A549 (cell line): ENCODE measurements at regions not wholly inside any gene's neighbourhood (a gene's known extent, or its start where the extent isn't known, plus 50 kb on each side); places are given as distances from the start of the nearest gene placed in this dataset.
"Not testable (repeated sequence)": the region's sequence is repeated elsewhere in the genome, so short reads cannot be mapped to it uniquely, and the experiment has no call there.

Experiments
- BHLHE40 ChIP-seq: IDR thresholded peaks from 2 replicates; pipeline ENCODE4 v1.6.1; 2012; ENCODE audit warnings: low read depth, low read length, inconsistent platforms
- CHD4 ChIP-seq: fragments of 200-600 bp; sonication (generic); IDR thresholded peaks from 2 replicates; pipeline ENCODE4 v1.6.1; 2016; ENCODE audit warnings: antibody characterized with exemption, mild to moderate bottlenecking, borderline replicate concordance
- ESRRA ChIP-seq: fragments of 150-350 bp; IDR thresholded peaks from 2 replicates; pipeline ENCODE4 v1.6.1; 2014; ENCODE audit warnings: mild to moderate bottlenecking, low read length, borderline replicate concordance
- HOXA7 ChIP-seq: fragments of 250-450 bp; sonication (Bioruptor Pico); IDR thresholded peaks from 2 replicates; pipeline ENCODE4 v1.5.0; 2020; ENCODE audit warnings: mild to moderate bottlenecking, moderate library complexity
- NPAS2 ChIP-seq: fragments of 250-450 bp; sonication (Bioruptor Pico); IDR thresholded peaks from 2 replicates; pipeline ENCODE4 v1.8.0; 2022; ENCODE audit warnings: mild to moderate bottlenecking, moderate library complexity, borderline replicate concordance
- PHF8 ChIP-seq: fragments of 200-600 bp; sonication (generic); IDR thresholded peaks from 2 replicates; pipeline ENCODE4 v1.6.1; 2016; ENCODE audit warnings: low read depth, mild to moderate bottlenecking, antibody characterized with exemption, moderate library complexity, borderline replicate concordance
- RARB ChIP-seq: fragments of 250-450 bp; sonication (Bioruptor Pico); IDR thresholded peaks from 2 replicates; pipeline ENCODE4 v1.8.0; 2021; ENCODE audit warnings: mild to moderate bottlenecking, moderate library complexity
- RFX5 ChIP-seq: fragments of 450-650 bp; IDR thresholded peaks from 2 replicates; pipeline ENCODE4 v1.7.1; 2014; ENCODE audit warnings: antibody characterized with exemption, mild to moderate bottlenecking, moderate library complexity
- SMC3 ChIP-seq: fragments of >200 bp; sonication (Bioruptor Twin); formaldehyde crosslinking; IDR thresholded peaks from 3 replicates; pipeline ENCODE4 v1.6.1; 2018; ENCODE audit warnings: inconsistent platforms
- SREBF2 ChIP-seq: fragments of 450-650 bp; IDR thresholded peaks from 2 replicates; pipeline ENCODE4 v1.6.1; 2014; ENCODE audit warnings: mild to moderate bottlenecking, moderate library complexity
- TP53 ChIP-seq: fragments of 250-450 bp; sonication (Bioruptor Pico); IDR thresholded peaks from 2 replicates; pipeline ENCODE4 v1.5.0; 2021; ENCODE audit warnings: mild to moderate bottlenecking, moderate library complexity
- TF ChIP-seq, protein P1 (sequence below): fragments of >200 bp; sonication (Bioruptor Twin); formaldehyde crosslinking; IDR thresholded peaks from 3 replicates; pipeline ENCODE4 v1.5.1; 2016
- TF ChIP-seq, protein P2 (sequence below): fragments of 250-450 bp; sonication (Bioruptor Pico); IDR thresholded peaks from 2 replicates; pipeline ENCODE4 v1.5.0; 2021; ENCODE audit warnings: mild to moderate bottlenecking, moderate library complexity, borderline replicate concordance

DNA sequence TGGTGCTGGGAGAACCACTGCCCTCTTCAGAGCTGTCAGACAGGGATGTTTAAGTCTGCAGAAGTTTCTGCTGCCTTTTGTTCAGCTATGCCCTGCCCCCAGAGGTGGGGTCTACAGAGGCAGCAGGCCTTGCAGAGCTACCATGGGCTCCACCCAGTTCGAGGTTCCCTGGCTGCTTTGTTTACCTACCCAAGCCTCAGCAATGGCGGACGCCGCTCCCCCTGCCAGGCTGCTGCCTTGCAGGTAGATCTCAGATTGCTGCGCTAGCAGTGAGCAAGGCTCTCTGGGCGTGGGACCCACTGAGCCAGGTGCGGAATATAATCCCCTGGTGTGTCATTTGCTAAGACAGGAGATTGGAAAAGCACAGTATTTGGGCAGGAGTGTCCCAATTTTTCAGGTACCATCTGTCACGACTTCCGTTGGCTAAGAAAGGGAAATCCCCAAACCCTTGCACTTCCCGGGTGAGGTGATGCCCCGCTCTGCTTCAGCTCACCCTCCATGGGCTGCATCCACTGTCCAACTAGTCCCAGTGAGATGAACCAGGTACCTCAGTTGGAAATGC, 1415.5 kb downstream of the GRIK2 start:
- TF ChIP-seq, protein P1, sequence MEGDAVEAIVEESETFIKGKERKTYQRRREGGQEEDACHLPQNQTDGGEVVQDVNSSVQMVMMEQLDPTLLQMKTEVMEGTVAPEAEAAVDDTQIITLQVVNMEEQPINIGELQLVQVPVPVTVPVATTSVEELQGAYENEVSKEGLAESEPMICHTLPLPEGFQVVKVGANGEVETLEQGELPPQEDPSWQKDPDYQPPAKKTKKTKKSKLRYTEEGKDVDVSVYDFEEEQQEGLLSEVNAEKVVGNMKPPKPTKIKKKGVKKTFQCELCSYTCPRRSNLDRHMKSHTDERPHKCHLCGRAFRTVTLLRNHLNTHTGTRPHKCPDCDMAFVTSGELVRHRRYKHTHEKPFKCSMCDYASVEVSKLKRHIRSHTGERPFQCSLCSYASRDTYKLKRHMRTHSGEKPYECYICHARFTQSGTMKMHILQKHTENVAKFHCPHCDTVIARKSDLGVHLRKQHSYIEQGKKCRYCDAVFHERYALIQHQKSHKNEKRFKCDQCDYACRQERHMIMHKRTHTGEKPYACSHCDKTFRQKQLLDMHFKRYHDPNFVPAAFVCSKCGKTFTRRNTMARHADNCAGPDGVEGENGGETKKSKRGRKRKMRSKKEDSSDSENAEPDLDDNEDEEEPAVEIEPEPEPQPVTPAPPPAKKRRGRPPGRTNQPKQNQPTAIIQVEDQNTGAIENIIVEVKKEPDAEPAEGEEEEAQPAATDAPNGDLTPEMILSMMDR = not testable (repeated sequence)
- not testable (repeated sequence) for TF ChIP-seq NPAS2 (CRISPR knock-in tag); CHD4; SREBF2; HOXA7 (CRISPR knock-in tag); RARB (CRISPR knock-in tag); PHF8; SMC3; ESRRA; RFX5; BHLHE40; TP53 (CRISPR knock-in tag)
- TF ChIP-seq, protein P2, sequence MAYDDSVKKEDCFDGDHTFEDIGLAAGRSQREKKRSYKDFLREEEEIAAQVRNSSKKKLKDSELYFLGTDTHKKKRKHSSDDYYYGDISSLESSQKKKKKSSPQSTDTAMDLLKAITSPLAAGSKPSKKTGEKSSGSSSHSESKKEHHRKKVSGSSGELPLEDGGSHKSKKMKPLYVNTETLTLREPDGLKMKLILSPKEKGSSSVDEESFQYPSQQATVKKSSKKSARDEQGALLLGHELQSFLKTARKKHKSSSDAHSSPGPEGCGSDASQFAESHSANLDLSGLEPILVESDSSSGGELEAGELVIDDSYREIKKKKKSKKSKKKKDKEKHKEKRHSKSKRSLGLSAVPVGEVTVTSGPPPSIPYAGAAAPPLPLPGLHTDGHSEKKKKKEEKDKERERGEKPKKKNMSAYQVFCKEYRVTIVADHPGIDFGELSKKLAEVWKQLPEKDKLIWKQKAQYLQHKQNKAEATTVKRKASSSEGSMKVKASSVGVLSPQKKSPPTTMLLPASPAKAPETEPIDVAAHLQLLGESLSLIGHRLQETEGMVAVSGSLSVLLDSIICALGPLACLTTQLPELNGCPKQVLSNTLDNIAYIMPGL (CRISPR knock-in tag) = not testable (repeated sequence)
